K562 (cell line): ENCODE measurements at regions not wholly inside any gene's neighbourhood (a gene's known extent, or its start where the extent isn't known, plus 50 kb on each side); places are given as distances from the start of the nearest gene placed in this dataset.

Source experiments
- CTCF ChIP-seq, 3 experiments: IDR thresholded peaks in 2 of 3; conservative IDR thresholded peaks in 1 of 3; 2 replicates each; pipeline ENCODE4 v1.5.1; 2011 to 2012; ENCODE audit warnings: low read length in 3 of 3, mild to moderate bottlenecking in 3 of 3, control low read depth in 2 of 3, improper control_type of control experiment in 1 of 3, inconsistent platforms in 1 of 3, low read depth in 1 of 3, mixed read lengths in 1 of 3, moderate library complexity in 1 of 3; ENCODE audit not compliant: insufficient read depth in 2 of 3
- HCFC1 ChIP-seq: IDR thresholded peaks from 2 replicates; pipeline ENCODE4 v1.6.1; 2012; ENCODE audit warnings: low read depth, low read length, improper control_type of control experiment
- PRDM10 ChIP-seq: fragments of 450-650 bp; IDR thresholded peaks from 2 replicates; pipeline ENCODE4 v1.6.1; 2018; ENCODE audit not compliant: partially characterized antibody
- RFX1 ChIP-seq: fragments of 450-650 bp; IDR thresholded peaks from 2 replicates; pipeline ENCODE4 v1.6.1; 2016; ENCODE audit warnings: mild to moderate bottlenecking, moderate library complexity
- SMARCC2 ChIP-seq: fragments of 450-650 bp; IDR thresholded peaks from 2 replicates; pipeline ENCODE4 v1.6.1; 2017; ENCODE audit warnings: antibody characterized with exemption, moderate library complexity, mild to moderate bottlenecking, low read depth
- TGIF2 ChIP-seq: sonication (generic); formaldehyde crosslinking; IDR thresholded peaks from 2 replicates; pipeline ENCODE4 v1.8.1; 2022; ENCODE audit warnings: mild to moderate bottlenecking, missing genetic modification reagents, moderate library complexity

- TF ChIP-seq PRDM10 (no peak), CTCF (IDR thresholded peaks at IDR 0.05 in 2 of 3, conservative IDR thresholded peaks at IDR 0.05 in 1 of 3; ENCODE audit: insufficient read depth in 2 of 3, low read depth in 1 of 3, low read length in 3 of 3) (no peak), TGIF2 (no peak), RFX1 (no peak), SMARCC2 (no peak), HCFC1 (no peak)
Observed at GRCh38 chr5:158570502-158570901, 529.2 kb downstream of the EBF1 start.
